Liver (tissue), 3 donors: ENCODE measurements at regions not wholly inside any gene's neighbourhood (a gene's known extent, or its start where the extent isn't known, plus 50 kb on each side); places are given as distances from the start of the nearest gene placed in this dataset.

Source experiments
- CTCF ChIP-seq: fragments of 150-350 bp; IDR thresholded peaks from 2 replicates; pipeline ENCODE4 v1.5.1; 2017; ENCODE audit warnings: improper control_type of control experiment, low read depth, low read length; ENCODE audit not compliant: missing input control
- EGR1 ChIP-seq, 2 donors: IDR thresholded peaks; 2 replicates each; pipeline ENCODE4 v1.6.1; 2016 to 2018; ENCODE audit warnings: antibody characterized with exemption in 2 of 2, low read depth in 2 of 2
- GABPA ChIP-seq, 2 donors: IDR thresholded peaks in 1 of 2; conservative IDR thresholded peaks in 1 of 2; 2 replicates each; pipeline ENCODE4 v1.6.1; 2016; ENCODE audit warnings: antibody characterized with exemption in 2 of 2, mild to moderate bottlenecking in 1 of 2, moderate library complexity in 1 of 2
- RAD21 ChIP-seq, 2 donors: IDR thresholded peaks; 2 replicates each; pipeline ENCODE4 v1.6.1; 2016; ENCODE audit warnings: antibody characterized with exemption in 2 of 2, mild to moderate bottlenecking in 2 of 2
- TAF1 ChIP-seq: conservative IDR thresholded peaks from 2 replicates; pipeline ENCODE4 v1.6.1; 2016; ENCODE audit warnings: antibody characterized with exemption, mild to moderate bottlenecking
- TF ChIP-seq, protein P1 (sequence below): IDR thresholded peaks from 2 replicates; pipeline ENCODE4 v1.6.1; 2016; ENCODE audit warnings: antibody characterized with exemption
- donor health status: healthy.
- donor health status: healthy.

DNA sequence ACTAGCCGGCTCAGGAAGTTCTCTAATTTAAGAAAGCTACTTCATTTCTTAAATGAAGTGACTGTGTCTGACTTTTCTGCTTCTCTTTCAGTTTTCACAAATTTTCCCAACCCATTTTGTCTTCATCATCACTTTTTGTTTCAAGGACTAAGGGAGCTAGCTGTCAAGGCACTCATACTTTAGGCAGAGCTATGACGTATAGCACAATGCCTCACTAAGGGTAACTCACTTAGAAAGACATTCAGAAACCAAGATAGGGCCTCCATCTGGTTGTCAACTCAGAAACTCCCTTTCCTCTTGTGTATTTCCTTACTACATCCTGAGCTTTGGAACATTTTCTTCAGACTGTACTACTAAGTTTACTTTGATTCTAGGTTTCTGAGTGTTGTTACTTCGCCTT lies 397.9 kb downstream of the TOX3 start:
- TF ChIP-seq EGR1 (IDR thresholded peaks at IDR 0.05; ENCODE audit: low read depth in 2 of 2) (no peak), CTCF (no peak), GABPA (IDR thresholded peaks at IDR 0.05 in 1 of 2, conservative IDR thresholded peaks at IDR 0.05 in 1 of 2) (no peak), TAF1 (no peak), RAD21 (IDR thresholded peaks at IDR 0.05) (no peak)
- TF ChIP-seq, protein P1, sequence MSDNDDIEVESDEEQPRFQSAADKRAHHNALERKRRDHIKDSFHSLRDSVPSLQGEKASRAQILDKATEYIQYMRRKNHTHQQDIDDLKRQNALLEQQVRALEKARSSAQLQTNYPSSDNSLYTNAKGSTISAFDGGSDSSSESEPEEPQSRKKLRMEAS, result no peak
